Right lobe of liver (tissue), 4 donors: ENCODE measurements at regions not wholly inside any gene's neighbourhood (a gene's known extent, or its start where the extent isn't known, plus 50 kb on each side); places are given as distances from the start of the nearest gene placed in this dataset.

Experiments used
- POLR2A ChIP-seq: fragments of 450-650 bp; IDR thresholded peaks from one replicate; pipeline ENCODE4 v1.6.1; 2017; ENCODE audit warnings: antibody characterized with exemption, mild to moderate bottlenecking
- TF ChIP-seq, protein P1 (sequence below), 4 donors: fragments of 200-600 bp in 3 of 4; fragments of 450-650 bp in 1 of 4; IDR thresholded peaks; one replicate each; pipeline versions ENCODE4 v1.5.1 to v1.8.0; 2016 to 2022; ENCODE audit warnings: antibody characterized with exemption in 4 of 4, mild to moderate bottlenecking in 2 of 4
- donor health status: DM: no; HTN: no; CAD: no.
- donor health status: DM: no; HTN: no; CAD: no.
- donor health status: DM: no; HTN: yes; CAD: no.

DNA sequence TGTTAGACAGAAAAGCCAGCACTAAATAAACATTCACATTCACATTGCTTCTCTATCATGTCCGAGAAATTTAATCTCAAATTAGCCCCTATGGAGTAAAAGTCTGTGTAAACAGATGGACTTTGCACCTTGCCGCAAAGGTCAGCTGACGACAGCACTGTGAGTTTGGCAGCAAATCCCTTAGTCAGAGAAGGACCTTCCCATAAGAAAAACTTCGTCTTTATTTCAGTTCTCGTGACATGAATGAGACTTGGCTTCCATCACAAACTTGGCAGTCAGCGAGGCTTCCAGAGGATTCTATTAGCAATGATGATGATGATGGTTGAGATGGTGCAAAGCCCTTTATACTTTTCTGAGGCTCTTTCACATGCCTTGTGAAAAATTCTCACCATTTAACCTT is 133.7 kb upstream of the IFNGR1 start:
- TF ChIP-seq, protein P1, sequence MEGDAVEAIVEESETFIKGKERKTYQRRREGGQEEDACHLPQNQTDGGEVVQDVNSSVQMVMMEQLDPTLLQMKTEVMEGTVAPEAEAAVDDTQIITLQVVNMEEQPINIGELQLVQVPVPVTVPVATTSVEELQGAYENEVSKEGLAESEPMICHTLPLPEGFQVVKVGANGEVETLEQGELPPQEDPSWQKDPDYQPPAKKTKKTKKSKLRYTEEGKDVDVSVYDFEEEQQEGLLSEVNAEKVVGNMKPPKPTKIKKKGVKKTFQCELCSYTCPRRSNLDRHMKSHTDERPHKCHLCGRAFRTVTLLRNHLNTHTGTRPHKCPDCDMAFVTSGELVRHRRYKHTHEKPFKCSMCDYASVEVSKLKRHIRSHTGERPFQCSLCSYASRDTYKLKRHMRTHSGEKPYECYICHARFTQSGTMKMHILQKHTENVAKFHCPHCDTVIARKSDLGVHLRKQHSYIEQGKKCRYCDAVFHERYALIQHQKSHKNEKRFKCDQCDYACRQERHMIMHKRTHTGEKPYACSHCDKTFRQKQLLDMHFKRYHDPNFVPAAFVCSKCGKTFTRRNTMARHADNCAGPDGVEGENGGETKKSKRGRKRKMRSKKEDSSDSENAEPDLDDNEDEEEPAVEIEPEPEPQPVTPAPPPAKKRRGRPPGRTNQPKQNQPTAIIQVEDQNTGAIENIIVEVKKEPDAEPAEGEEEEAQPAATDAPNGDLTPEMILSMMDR (IDR thresholded peaks at IDR 0.05): no peak
- TF ChIP-seq POLR2A: no peak
